H1 (cell line): ENCODE measurements at regions not wholly inside any gene's neighbourhood (a gene's known extent, or its start where the extent isn't known, plus 50 kb on each side); places are given as distances from the start of the nearest gene placed in this dataset.

Experiments
- BACH1 ChIP-seq: IDR thresholded peaks from 2 replicates; pipeline ENCODE4 v1.6.1; 2012; ENCODE audit warnings: low read length, improper control_type of control experiment
- EGR1 ChIP-seq: IDR thresholded peaks from 2 replicates; pipeline ENCODE4 v1.6.1; 2011; ENCODE audit warnings: low read depth, low read length, borderline replicate concordance
- GABPA ChIP-seq: IDR thresholded peaks from 2 replicates; pipeline ENCODE4 v1.6.1; 2011; ENCODE audit warnings: mild to moderate bottlenecking, low read length, moderate library complexity, borderline replicate concordance; ENCODE audit not compliant: insufficient read depth
- KDM5A ChIP-seq: fragments of 200-600 bp; IDR thresholded peaks from 2 replicates; pipeline ENCODE4 v1.7.1; 2012; ENCODE audit warnings: mild to moderate bottlenecking, low read length, inconsistent platforms, mixed read lengths
- SP1 ChIP-seq: IDR thresholded peaks from 2 replicates; pipeline ENCODE4 v1.6.1; 2011; ENCODE audit warnings: low read depth, low read length

- TF ChIP-seq BACH1 (no peak), SP1 (no peak), KDM5A (no peak), GABPA (no peak), EGR1 (no peak)
Observed at GRCh38 chr13:73859841-73860240, 274.4 kb downstream of the KLF12 start (continued).
